Loucy (cell line): ENCODE measurements at regions not wholly inside any gene's neighbourhood (a gene's known extent, or its start where the extent isn't known, plus 50 kb on each side); places are given as distances from the start of the nearest gene placed in this dataset.

Experiments
- H2AFZ ChIP-seq: fragments of 200-600 bp; sonication (generic); 2 replicates; pipeline ENCODE4 v1.6.0; 2016; ENCODE audit warnings: antibody characterized with exemption, mild to moderate bottlenecking, low read length, moderate library complexity
- H3F3A ChIP-seq: fragments of 200-600 bp; 2 replicates; pipeline ENCODE4 v1.6.0; 2016; ENCODE audit warnings: antibody characterized with exemption, low read depth, mild to moderate bottlenecking
- H3K27me3 ChIP-seq: fragments of 200-600 bp; sonication (generic); 2 replicates; pipeline ENCODE4 v1.6.1; 2014; ENCODE audit warnings: low read length, mild to moderate bottlenecking; ENCODE audit not compliant: insufficient read depth, poor library complexity, severe bottlenecking
- H3K36me3 ChIP-seq: fragments of 200-600 bp; sonication (generic); 2 replicates; pipeline ENCODE4 v1.6.1; 2016; ENCODE audit warnings: low read length; ENCODE audit not compliant: insufficient read depth
- H3K4me1 ChIP-seq: fragments of 200-600 bp; sonication (generic); 2 replicates; pipeline ENCODE4 v1.5.1; 2014; ENCODE audit warnings: low read length, mild to moderate bottlenecking; ENCODE audit not compliant: insufficient read depth, poor library complexity, severe bottlenecking
- H3K4me2 ChIP-seq: fragments of 200-600 bp; sonication (generic); 2 replicates; pipeline ENCODE4 v1.6.0; 2014; ENCODE audit warnings: antibody characterized with exemption, low read length, low read depth, mild to moderate bottlenecking; ENCODE audit not compliant: poor library complexity, severe bottlenecking
- H3K4me3 ChIP-seq: fragments of 200-600 bp; sonication (generic); 2 replicates; pipeline ENCODE4 v1.5.1; 2014; ENCODE audit warnings: low read length, mild to moderate bottlenecking, mixed read lengths; ENCODE audit not compliant: poor library complexity, severe bottlenecking
- H3K79me2 ChIP-seq: fragments of 200-600 bp; sonication (generic); 2 replicates; pipeline ENCODE4 v1.6.1; 2014; ENCODE audit warnings: low read length; ENCODE audit not compliant: insufficient read depth
- H3K9ac ChIP-seq: fragments of 200-600 bp; sonication (generic); 2 replicates; pipeline ENCODE4 v1.6.0; 2014; ENCODE audit warnings: mild to moderate bottlenecking, low read depth, low read length, moderate library complexity; ENCODE audit not compliant: poor library complexity, severe bottlenecking
- H3K9me2 ChIP-seq: fragments of 200-600 bp; sonication (generic); replicated peaks from 2 replicates; pipeline ENCODE4 v1.6.1; 2016; ENCODE audit warnings: low read depth, low read length, mixed read lengths
- H3K9me3 ChIP-seq: fragments of 200-600 bp; sonication (generic); 2 replicates; pipeline ENCODE4 v1.6.1; 2014; ENCODE audit warnings: mild to moderate bottlenecking, antibody characterized with exemption, low read length, low read depth; ENCODE audit not compliant: insufficient read depth
- H4K20me1 ChIP-seq: fragments of 200-600 bp; sonication (generic); 2 replicates; pipeline ENCODE4 v1.6.0; 2014; ENCODE audit warnings: antibody characterized with exemption, low read length, mild to moderate bottlenecking; ENCODE audit not compliant: insufficient read depth, poor library complexity, severe bottlenecking
- CTCF ChIP-seq: fragments of 200-600 bp; sonication (generic); conservative IDR thresholded peaks from 2 replicates; pipeline ENCODE4 v1.5.1; 2014; ENCODE audit warnings: mild to moderate bottlenecking, antibody characterized with exemption, low read length
- EZH2phosphoT487 ChIP-seq: fragments of 200-600 bp; IDR thresholded peaks from 2 replicates; pipeline ENCODE4 v1.6.1; 2018; ENCODE audit warnings: antibody characterized with exemption, mild to moderate bottlenecking, moderate library complexity, borderline replicate concordance

DNA sequence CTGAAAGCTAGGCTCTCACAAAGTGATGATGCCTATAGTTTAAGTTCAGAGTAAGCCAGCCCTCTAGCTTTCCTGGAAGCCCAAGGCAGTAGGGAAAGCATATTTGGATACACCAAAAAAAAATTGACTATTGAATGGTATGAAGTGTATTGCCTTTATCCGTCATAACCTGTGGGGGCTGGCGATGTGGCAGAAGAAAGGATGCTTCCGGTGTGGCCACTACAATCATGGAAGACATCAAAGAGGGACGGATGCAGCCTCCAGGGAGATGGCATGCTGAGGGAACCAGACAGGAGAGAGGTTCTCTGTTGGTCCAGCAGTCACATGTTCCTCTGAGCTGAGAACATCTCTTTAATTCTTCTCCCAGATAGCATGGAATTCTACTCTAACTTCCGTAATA lies 170.3 kb downstream of the TMEM18 start:
- H3K9me2 ChIP-seq: no peaks in the 10 kb centered on the region
- H3K4me3 ChIP-seq: no peak overlapping the region
- no peaks in the 10 kb centered on the region for H4K20me1 ChIP-seq
- H2AFZ ChIP-seq: no peak overlapping the region
- no peaks in the 10 kb centered on the region for H3K79me2 ChIP-seq
- no peak overlapping the region for H3K9ac ChIP-seq
- no peak overlapping the region for H3K4me2 ChIP-seq
- no peaks in the 10 kb centered on the region for H3K27me3 ChIP-seq
- TF ChIP-seq CTCF (no peak), EZH2phosphoT487 (no peak)
- H3F3A ChIP-seq: no peaks in the 10 kb centered on the region
- no peaks in the 10 kb centered on the region for H3K4me1 ChIP-seq
- peaks cover 15% of the 10 kb centered on the region; the same call in 1 of the 2 replicates for H3K9me3 ChIP-seq
- H3K36me3 ChIP-seq: no peaks in the 10 kb centered on the region

GRCh38 chr2:506451-506850 lies 170.8 kb downstream of the TMEM18 start:
- Histone ChIP-seq H3K4me3 (no peak overlapping the region), H3F3A (no peaks in the 10 kb centered on the region), H3K9me2 (no peaks in the 10 kb centered on the region), H2AFZ (no peak overlapping the region), H3K4me2 (no peak overlapping the region), H3K79me2 (no peaks in the 10 kb centered on the region), H4K20me1 (no peaks in the 10 kb centered on the region), H3K9me3 (peaks cover 15% of the 10 kb centered on the region; the same call in 1 of the 2 replicates), H3K9ac (no peak overlapping the region), H3K36me3 (no peaks in the 10 kb centered on the region), H3K27me3 (no peaks in the 10 kb centered on the region), H3K4me1 (no peaks in the 10 kb centered on the region)
- TF ChIP-seq EZH2phosphoT487 (no peak), CTCF (no peak)

GRCh38 chr2:505941-506340 lies 171.3 kb downstream of the TMEM18 start:
- H3K36me3 ChIP-seq: no peaks in the 10 kb centered on the region
- H3K27me3 ChIP-seq: no peaks in the 10 kb centered on the region
- no peaks in the 10 kb centered on the region for H3K9me2 ChIP-seq
- no peak overlapping the region for H3K9ac ChIP-seq
- H3K4me2 ChIP-seq: no peak overlapping the region
- no peaks in the 10 kb centered on the region for H3K79me2 ChIP-seq
- H3K4me1 ChIP-seq: no peaks in the 10 kb centered on the region
- TF ChIP-seq CTCF (no peak), EZH2phosphoT487 (no peak)
- H3K9me3 ChIP-seq: peaks cover 15% of the 10 kb centered on the region; the same call in 1 of the 2 replicates
- no peaks in the 10 kb centered on the region for H4K20me1 ChIP-seq
- no peaks in the 10 kb centered on the region for H3F3A ChIP-seq
- H3K4me3 ChIP-seq: no peak overlapping the region
- no peak overlapping the region for H2AFZ ChIP-seq
